Mammary epithelial cell (primary cell): ENCODE measurements at regions not wholly inside any gene's neighbourhood (a gene's known extent, or its start where the extent isn't known, plus 50 kb on each side); places are given as distances from the start of the nearest gene placed in this dataset.

ENCODE experiments used
- EZH2 ChIP-seq: IDR thresholded peaks from 2 replicates; pipeline ENCODE4 v1.6.1; 2012; ENCODE audit warnings: low read length, inconsistent platforms, borderline replicate concordance
- TF ChIP-seq, protein P1 (sequence below), 2 donors: IDR thresholded peaks in 1 of 2; conservative IDR thresholded peaks in 1 of 2; 2 replicates each; pipeline ENCODE4 v1.5.1; 2011 to 2012; ENCODE audit warnings: inconsistent platforms in 2 of 2, low read length in 2 of 2, mild to moderate bottlenecking in 2 of 2, control low read depth in 1 of 2, low read depth in 1 of 2; ENCODE audit not compliant: insufficient read depth in 1 of 2; ENCODE audit errors: extremely low read depth in 1 of 2

DNA sequence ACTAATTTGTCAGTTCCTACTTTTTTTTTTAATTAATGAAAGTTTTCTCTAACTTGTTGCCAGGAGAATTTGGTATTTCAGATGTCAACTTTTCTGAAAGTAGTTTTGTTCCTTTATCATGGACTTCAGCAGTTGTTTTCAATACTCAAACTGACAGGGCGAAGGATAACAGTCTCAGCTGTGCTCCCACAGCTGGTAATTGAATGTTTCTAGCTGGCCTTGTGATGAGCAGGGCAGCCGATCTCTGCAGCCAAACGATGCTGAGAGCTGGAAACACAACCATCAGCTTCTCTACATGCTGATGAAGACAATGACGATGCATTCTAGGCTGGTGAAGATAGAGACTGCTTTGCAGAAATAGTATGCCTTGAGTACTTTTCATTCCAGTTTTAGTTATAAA lies 130.0 kb upstream of the MAP9 start:
- TF ChIP-seq EZH2, result no peak
- TF ChIP-seq, protein P1, sequence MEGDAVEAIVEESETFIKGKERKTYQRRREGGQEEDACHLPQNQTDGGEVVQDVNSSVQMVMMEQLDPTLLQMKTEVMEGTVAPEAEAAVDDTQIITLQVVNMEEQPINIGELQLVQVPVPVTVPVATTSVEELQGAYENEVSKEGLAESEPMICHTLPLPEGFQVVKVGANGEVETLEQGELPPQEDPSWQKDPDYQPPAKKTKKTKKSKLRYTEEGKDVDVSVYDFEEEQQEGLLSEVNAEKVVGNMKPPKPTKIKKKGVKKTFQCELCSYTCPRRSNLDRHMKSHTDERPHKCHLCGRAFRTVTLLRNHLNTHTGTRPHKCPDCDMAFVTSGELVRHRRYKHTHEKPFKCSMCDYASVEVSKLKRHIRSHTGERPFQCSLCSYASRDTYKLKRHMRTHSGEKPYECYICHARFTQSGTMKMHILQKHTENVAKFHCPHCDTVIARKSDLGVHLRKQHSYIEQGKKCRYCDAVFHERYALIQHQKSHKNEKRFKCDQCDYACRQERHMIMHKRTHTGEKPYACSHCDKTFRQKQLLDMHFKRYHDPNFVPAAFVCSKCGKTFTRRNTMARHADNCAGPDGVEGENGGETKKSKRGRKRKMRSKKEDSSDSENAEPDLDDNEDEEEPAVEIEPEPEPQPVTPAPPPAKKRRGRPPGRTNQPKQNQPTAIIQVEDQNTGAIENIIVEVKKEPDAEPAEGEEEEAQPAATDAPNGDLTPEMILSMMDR (conservative IDR thresholded peaks at IDR 0.05 in 1 of 2, IDR thresholded peaks at IDR 0.05 in 1 of 2; ENCODE audit: extremely low read depth in 1 of 2, insufficient read depth in 1 of 2, low read depth in 1 of 2, low read length in 2 of 2), result no peak
